ENCODE measurements at regions not wholly inside any gene's neighbourhood (a gene's known extent, or its start where the extent isn't known, plus 50 kb on each side); places are given as distances from the start of the nearest gene placed in this dataset.

- DNase-seq: no peak
Measured at GRCh38 chr13:44224450-44225149, 149.0 kb upstream of the SERP2 start.

GRCh38 chr13:44229371-44230030 lies 144.1 kb upstream of the SERP2 start:
- no peak for DNase-seq

DNA sequence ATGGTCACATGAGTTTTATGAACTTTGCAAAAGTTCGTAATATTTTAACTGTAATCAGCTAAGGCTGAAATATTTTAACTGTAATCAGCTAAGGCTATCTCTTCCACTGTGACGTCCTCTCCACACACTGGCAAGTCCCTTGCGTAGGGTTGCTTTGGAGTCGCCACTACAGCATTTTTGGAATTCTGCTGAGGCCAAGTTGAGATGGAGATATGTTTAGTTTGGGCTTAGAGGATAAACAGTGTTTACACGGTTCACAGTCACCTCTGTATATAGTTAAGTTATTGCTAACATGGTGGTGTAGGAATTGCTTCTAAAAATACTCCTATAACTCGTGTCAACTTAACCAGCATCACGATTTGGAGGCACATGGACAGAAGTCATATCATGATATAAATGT lies 143.6 kb upstream of the SERP2 start:
- no peak for DNase-seq

- DNase-seq: no peak
Measured at GRCh38 chr13:44230736-44231135, 142.9 kb upstream of the SERP2 start.

GRCh38 chr13:44231786-44232516 lies 141.7 kb upstream of the SERP2 start:
- no peak for DNase-seq

DNA sequence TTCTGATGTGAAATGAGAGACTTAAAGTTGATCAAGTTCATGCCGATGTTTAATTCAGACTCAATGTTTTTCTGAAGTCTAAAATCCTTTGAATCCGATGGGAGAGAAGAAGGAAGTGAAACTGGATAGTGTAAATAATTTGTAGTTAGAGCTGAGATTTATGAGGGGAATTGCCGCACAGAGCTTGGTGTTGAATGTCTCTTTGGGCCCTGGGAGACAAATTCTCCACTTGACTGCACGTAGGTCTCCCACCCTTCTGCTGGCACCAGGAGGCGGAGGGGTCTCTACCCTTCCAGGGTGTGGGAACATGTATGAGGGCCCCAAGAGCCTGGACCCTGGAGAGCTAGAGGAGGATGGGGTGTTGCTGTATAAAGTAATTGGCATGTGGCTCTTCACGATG lies 140.8 kb upstream of the SERP2 start:
- DNase-seq: no peak

DNA sequence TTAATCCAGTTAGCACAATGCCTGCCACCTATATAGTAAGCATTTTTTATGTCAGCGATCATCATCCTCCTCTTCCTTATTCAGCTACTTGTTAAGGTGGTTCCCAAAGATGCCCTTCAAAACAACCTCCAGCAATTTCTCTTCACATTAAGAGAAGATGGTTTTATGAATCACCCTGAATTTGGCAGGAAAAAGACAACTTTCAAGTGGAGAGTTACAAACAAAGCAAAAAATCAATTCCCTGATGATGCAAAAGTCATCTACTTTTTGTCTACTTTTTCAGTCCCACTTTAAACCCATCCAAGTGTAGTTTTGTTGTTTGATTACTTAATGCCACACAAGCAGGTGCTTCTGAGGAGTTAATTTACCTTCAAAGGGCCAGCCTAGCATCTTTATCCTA lies 139.1 kb upstream of the SERP2 start:
- no peak for DNase-seq

DNA sequence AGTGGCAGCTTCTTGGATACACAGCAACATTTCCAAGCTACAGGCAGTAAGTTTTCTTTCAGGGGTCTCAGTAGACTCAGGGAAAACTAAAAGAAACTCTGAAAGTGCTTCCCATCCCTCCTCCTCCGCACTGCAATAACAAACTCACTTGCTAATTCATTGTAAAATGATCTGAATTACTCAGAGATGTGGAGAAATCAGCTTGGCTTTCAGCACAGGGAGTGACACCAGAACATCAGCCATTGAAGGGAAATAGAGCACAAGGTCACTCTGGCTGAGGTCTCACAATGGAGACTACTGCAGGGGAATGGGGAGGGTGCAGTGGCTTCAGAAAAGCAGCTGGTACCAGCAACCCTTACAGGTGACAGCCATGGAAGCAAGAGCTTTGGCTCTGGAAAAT lies 137.3 kb upstream of the SERP2 start:
- no peak for DNase-seq

DNA sequence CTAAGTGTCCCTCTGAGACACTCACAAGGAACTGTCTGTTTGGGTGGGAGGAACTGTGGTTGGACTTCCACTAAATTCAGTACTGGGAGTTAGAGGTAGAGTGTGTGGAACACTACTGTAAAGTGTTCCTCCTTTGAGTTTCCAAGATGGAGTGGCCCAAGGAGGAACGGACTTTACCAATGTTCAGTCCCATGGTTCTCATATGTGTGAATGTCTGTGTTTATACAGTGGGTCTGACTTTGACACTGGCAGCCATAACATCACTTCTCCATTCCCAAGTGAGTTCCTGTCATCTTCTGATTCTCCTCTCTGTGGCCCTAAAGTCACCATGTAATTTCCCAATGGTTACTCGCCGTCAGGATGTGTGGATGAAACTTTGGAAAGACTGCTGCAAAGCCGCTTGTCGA lies 136.8 kb upstream of the SERP2 start:
- DNase-seq: no peak

- no peak for DNase-seq
Measured at GRCh38 chr13:44237276-44237767, 136.3 kb upstream of the SERP2 start.

DNA sequence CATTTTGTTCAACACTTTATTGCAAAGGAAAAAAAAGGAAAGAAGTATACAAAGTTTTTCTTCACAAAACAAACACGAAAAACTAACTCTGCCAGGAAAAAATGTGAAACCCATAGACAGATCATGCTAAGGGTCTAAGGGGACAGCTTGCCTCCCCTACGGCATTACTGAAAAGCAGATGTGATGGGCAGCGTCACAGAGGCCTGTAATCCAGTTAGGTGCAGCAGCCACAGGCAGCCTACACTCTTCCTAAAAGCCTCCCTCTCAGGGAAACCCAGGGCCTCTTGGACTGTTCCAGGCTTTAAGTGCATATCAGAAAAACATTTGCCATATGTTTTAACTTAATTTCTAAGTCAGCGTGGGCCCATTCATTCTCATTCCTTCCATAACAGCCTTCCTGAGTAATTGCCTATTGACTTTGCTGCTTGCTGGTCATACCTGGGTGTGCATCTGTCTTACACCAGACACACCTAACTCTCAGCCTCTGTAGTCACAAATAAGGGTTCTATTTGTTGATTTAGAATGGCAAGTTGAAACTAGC lies 135.7 kb upstream of the SERP2 start:
- DNase-seq: no peak

- DNase-seq: no peak
Measured at GRCh38 chr13:44240611-44241145, 132.9 kb upstream of the SERP2 start.

DNA sequence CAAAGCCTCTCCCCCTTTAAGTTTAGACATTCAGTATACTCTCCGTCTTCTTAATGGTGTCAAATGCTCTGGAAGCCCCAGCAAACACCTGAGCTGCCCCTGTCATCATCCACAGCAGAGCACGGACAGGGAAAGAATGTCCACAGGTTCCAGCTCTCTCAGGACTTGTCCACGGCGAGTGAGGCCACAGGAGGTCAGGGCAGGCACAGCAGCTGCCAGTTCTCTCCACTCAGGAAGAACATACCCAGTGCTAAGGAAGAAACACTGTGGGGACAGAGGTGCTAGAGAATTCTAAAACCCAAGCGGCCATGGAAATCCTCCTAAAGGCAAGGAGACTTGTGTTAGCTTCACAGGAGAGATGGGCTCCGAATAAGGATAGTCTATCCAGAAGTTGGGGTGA lies 132.0 kb upstream of the SERP2 start:
- no peak for DNase-seq

DNA sequence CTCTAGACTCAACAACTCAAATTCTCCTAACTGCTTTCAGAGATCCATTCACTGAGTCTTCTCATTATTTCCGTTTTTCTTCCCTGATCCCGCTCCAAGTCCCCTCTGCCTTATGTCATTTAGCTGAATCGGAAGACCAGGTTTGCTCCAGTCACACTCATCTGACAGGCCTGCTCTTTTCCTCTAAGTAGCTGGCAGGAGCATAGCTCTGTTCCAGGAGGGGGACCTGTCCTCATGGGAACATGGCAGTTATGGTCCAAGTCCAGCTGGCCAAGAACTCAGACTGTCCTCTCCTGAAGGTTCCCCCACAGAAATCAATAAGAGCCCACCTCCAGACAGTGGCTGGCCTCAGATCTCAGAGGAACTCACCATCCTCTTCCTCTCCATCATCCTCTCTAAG lies 130.9 kb upstream of the SERP2 start:
- no peak for DNase-seq

GRCh38 chr13:44243198-44243857 lies 130.3 kb upstream of the SERP2 start:
- peak; percentile 6 to 12 for DNase-seq

DNA sequence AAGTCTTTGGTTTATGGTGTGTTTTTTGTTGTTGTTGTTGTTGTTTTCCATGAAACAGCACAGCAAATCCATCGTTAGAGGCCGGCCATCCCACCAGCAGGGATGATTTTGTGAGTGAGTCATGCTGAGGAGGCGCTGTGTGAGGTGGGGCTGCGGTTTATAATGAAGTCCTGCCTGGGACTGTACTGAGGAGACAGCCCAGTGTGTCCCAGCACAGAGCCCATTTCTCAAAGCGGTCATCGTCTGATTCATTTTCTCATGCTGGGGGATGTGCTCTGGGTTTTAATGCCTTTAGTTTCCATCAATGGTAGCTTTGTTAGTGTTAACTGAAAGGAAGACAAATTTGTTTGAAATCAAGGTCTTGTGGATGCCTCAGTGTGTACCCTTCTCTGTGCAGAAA lies 129.3 kb upstream of the SERP2 start:
- DNase-seq: no peak

DNA sequence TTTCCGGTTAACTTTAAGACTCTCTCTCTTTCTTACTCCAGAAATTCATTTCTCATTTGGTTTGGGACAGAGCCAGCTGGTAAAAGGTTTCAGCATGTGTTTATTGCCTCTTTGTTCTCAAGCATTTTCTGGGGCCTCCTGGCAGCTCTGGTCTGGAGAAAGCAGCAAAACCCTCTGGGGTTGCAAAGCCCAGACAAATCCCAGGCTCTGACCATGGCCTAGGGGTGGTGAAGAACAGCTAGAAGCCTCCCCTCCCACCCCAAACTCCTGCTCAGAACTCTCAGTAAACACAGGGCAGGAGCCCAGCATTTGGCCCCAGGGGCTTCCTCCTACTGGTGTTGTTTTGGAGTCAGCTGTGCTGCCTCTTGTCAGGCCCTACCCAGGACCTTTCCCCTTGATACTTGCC lies 124.2 kb upstream of the SERP2 start:
- no peak for DNase-seq

- no peak for DNase-seq
Measured at GRCh38 chr13:44252938-44253337, 120.7 kb upstream of the SERP2 start.

DNA sequence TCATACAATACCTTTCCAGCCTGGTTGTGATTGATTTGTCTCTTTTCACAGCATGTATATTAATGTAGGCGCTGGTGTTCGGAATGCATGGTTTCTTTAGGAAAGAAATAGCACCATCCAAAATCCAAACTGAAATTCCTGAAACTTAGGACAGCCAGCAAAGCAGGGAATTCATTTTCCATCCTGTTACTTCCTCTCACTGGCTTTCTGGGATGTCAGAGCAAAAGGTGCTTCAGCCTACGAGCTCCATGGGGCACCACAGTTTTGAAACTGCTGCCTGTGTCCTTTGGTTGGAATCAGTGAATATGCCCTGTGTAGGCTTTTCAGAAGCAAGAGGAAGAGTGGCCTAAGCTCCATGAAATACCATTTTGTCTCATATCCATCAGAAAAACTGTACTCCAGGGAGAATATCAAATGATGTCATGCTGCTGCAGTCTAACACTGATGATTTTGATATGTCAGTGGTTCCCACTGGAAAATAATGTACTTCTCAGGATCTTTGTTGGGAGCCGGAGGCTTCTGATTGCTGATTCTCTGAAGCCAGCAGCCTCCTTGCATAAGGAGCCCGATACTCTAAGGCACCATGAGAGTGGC lies 117.8 kb upstream of the SERP2 start:
- DNase-seq: no peak

DNA sequence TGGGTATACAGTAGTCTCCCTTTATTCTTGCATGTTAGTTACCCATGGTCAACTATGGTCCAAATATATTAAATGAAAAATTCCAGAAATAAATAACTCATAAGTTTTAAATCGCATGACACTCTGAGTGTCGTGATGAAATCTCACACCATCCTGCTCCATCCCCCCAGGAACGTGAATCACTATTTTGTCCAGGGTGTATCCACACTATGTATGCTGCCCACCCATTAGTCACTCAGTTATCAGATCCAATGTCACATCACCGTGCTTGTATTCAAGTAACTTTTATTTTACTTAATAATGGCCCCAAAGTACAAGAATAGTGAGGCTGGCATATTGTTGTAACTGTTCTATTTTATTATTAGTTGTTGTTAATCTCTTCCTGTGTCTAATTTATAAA lies 115.8 kb upstream of the SERP2 start:
- DNase-seq: no peak

- peak; percentile 67 to 86 for DNase-seq
Measured at GRCh38 chr13:44259045-44260027, 114.3 kb upstream of the SERP2 start.

Data from stimulated activated CD4-positive, alpha-beta T cell treated with anti-CD3 and anti-CD28 coated beads, Interleukin-4, amount 100 ng/mL, for 4 hours (primary cell).